Mesenchymal stem cell (in vitro differentiated cells and primary cell): ENCODE measurements at regions not wholly inside any gene's neighbourhood (a gene's known extent, or its start where the extent isn't known, plus 50 kb on each side); places are given as distances from the start of the nearest gene placed in this dataset.
"Not testable (repeated sequence)": the region's sequence is repeated elsewhere in the genome, so short reads cannot be mapped to it uniquely, and the experiment has no call there.

Experiments
- DNase-seq: peaks from one replicate; pipeline ENCODE4 v3.0.0-alpha.2; 2013
- H2AFZ ChIP-seq: one replicate; pipeline ENCODE4 v1.6.1; 2013; ENCODE audit warnings: low read depth, mild to moderate bottlenecking, control low read depth, inconsistent platforms, low read length, moderate library complexity
- H2AK5ac ChIP-seq: 2 replicates; pipeline ENCODE4 v1.6.1; 2013; ENCODE audit warnings: low read length, moderate library complexity, mild to moderate bottlenecking, inconsistent platforms; ENCODE audit not compliant: severe bottlenecking
- H2BK120ac ChIP-seq: one replicate; pipeline ENCODE4 v1.6.1; 2013; ENCODE audit warnings: low read depth, mild to moderate bottlenecking, inconsistent platforms, low read length, moderate library complexity
- H2BK12ac ChIP-seq, 2 experiments: one replicate each; pipeline ENCODE4 v1.6.1; 2013; ENCODE audit warnings: inconsistent platforms in 2 of 2, low read length in 2 of 2, mild to moderate bottlenecking in 2 of 2, moderate library complexity in 2 of 2, control low read depth in 1 of 2
- H2BK15ac ChIP-seq: one replicate; pipeline ENCODE4 v1.6.1; 2013; ENCODE audit warnings: mild to moderate bottlenecking, low read depth, inconsistent platforms; ENCODE audit not compliant: poor library complexity, severe bottlenecking
- H2BK5ac ChIP-seq: 2 replicates; pipeline ENCODE4 v1.6.1; 2013; ENCODE audit warnings: low read depth, mild to moderate bottlenecking, low read length, control low read depth, inconsistent platforms; ENCODE audit not compliant: poor library complexity, severe bottlenecking
- H3K14ac ChIP-seq, 2 experiments: one replicate each; pipeline ENCODE4 v1.6.1; 2013; ENCODE audit warnings: inconsistent platforms in 2 of 2, low read length in 2 of 2, control low read depth in 1 of 2, mild to moderate bottlenecking in 1 of 2, moderate library complexity in 1 of 2
- H3K18ac ChIP-seq, 2 experiments: one replicate each; pipeline ENCODE4 v1.6.1; 2013; ENCODE audit warnings: inconsistent platforms in 2 of 2, low read length in 2 of 2, control low read depth in 1 of 2, low read depth in 1 of 2, mild to moderate bottlenecking in 1 of 2
- H3K23ac ChIP-seq, 2 experiments: one replicate each; pipeline ENCODE4 v1.6.1; 2013; ENCODE audit warnings: inconsistent platforms in 2 of 2, low read length in 2 of 2, mild to moderate bottlenecking in 2 of 2, moderate library complexity in 2 of 2, control low read depth in 1 of 2
- H3K27ac ChIP-seq: 2 replicates; pipeline ENCODE4 v1.5.1; 2013; ENCODE audit warnings: mild to moderate bottlenecking, moderate library complexity, low read length, control low read depth, inconsistent platforms; ENCODE audit not compliant: poor library complexity, severe bottlenecking
- H3K27me3 ChIP-seq, 2 experiments: 2 replicates each; pipeline versions ENCODE4 v1.6.1 to v1.7.0; 2013; ENCODE audit warnings: low read length in 2 of 2, mild to moderate bottlenecking in 2 of 2, moderate library complexity in 2 of 2, control low read depth in 1 of 2, inconsistent platforms in 1 of 2; ENCODE audit not compliant: control insufficient read depth in 1 of 2, insufficient read depth in 1 of 2
- H3K36me3 ChIP-seq, 2 experiments: 2 replicates each; pipeline versions ENCODE4 v1.6.1 to v1.7.0; 2013; ENCODE audit warnings: low read length in 2 of 2, control low read depth in 1 of 2, inconsistent platforms in 1 of 2, low read depth in 1 of 2, mild to moderate bottlenecking in 1 of 2; ENCODE audit not compliant: insufficient read depth in 2 of 2, control insufficient read depth in 1 of 2
- H3K4ac ChIP-seq, 2 experiments: one replicate each; pipeline ENCODE4 v1.6.1; 2013; ENCODE audit warnings: inconsistent platforms in 2 of 2, low read length in 2 of 2, mild to moderate bottlenecking in 2 of 2, moderate library complexity in 2 of 2, control low read depth in 1 of 2, low read depth in 1 of 2
- H3K4me1 ChIP-seq: 2 replicates; pipeline ENCODE4 v1.6.1; 2013; ENCODE audit warnings: low read depth, low read length, control low read depth; ENCODE audit not compliant: control insufficient read depth, insufficient read depth
- H3K4me2 ChIP-seq: 2 replicates; pipeline ENCODE4 v1.6.1; 2013; ENCODE audit warnings: low read length, mild to moderate bottlenecking, inconsistent platforms; ENCODE audit not compliant: poor library complexity, severe bottlenecking
- H3K4me3 ChIP-seq, 2 experiments: 2 replicates each; pipeline versions ENCODE4 v1.5.1 to v1.7.0; 2013; ENCODE audit warnings: low read length in 2 of 2, mild to moderate bottlenecking in 2 of 2, control low read depth in 1 of 2, low read depth in 1 of 2; ENCODE audit not compliant: insufficient read depth in 1 of 2
- H3K79me1 ChIP-seq: replicated peaks from 2 replicates; pipeline ENCODE4 v1.6.1; 2013; ENCODE audit warnings: mild to moderate bottlenecking, control low read depth, low read length, inconsistent platforms; ENCODE audit not compliant: poor library complexity, severe bottlenecking
- H3K9ac ChIP-seq: 2 replicates; pipeline ENCODE4 v1.7.0; 2013; ENCODE audit warnings: mild to moderate bottlenecking, low read length, moderate library complexity
- H3K9me3 ChIP-seq: 2 replicates; pipeline ENCODE4 v1.7.0; 2013; ENCODE audit warnings: mild to moderate bottlenecking, low read length; ENCODE audit not compliant: control insufficient read depth
- H4K8ac ChIP-seq: one replicate; pipeline ENCODE4 v1.6.1; 2013; ENCODE audit warnings: inconsistent platforms, mild to moderate bottlenecking, low read length, moderate library complexity
- H4K91ac ChIP-seq: one replicate; pipeline ENCODE4 v1.6.1; 2013; ENCODE audit warnings: mild to moderate bottlenecking, low read length, inconsistent platforms
- WGBS: methylation state at CpG from one replicate; pipeline ENCODE4 v1.1.7; 2013; ENCODE audit warnings: mixed read lengths; 5-methylcytosine and 5-hydroxymethylcytosine counted together

GRCh38 chr21:26233297-26233696 lies 62.7 kb upstream of the APP start:
- H3K14ac ChIP-seq, H4K91ac ChIP-seq, H3K27me3 ChIP-seq, H3K4me1 ChIP-seq, H3K9ac ChIP-seq, H3K79me1 ChIP-seq, H2BK15ac ChIP-seq, H2BK12ac ChIP-seq, H2AFZ ChIP-seq, H3K36me3 ChIP-seq, H3K27ac ChIP-seq, H4K8ac ChIP-seq, H3K4me3 ChIP-seq, H2BK5ac ChIP-seq, H3K4ac ChIP-seq, H3K9me3 ChIP-seq, H3K18ac ChIP-seq, H2BK120ac ChIP-seq, H2AK5ac ChIP-seq, H3K4me2 ChIP-seq, DNase-seq, H3K23ac ChIP-seq: not testable (repeated sequence)
- WGBS, result no CpG with 5 or more reads among the region's 1 CpG

- not testable (repeated sequence) for H3K27me3 ChIP-seq, H3K14ac ChIP-seq, H2BK120ac ChIP-seq, DNase-seq, H3K79me1 ChIP-seq, H4K8ac ChIP-seq, H3K9ac ChIP-seq, H2AFZ ChIP-seq, H4K91ac ChIP-seq, H3K18ac ChIP-seq, H3K4me3 ChIP-seq, H2BK15ac ChIP-seq, H2BK12ac ChIP-seq, H3K4me1 ChIP-seq, H2AK5ac ChIP-seq, H3K4me2 ChIP-seq, H3K4ac ChIP-seq, H3K9me3 ChIP-seq, H3K27ac ChIP-seq, H3K36me3 ChIP-seq, H3K23ac ChIP-seq, H2BK5ac ChIP-seq
- 80% methylated on average over 8 of the region's 8 CpGs for WGBS
Observed at GRCh38 chr21:26232491-26232890, 61.9 kb upstream of the APP start.

GRCh38 chr21:26227130-26227529 lies 56.6 kb upstream of the APP start:
- no peaks in the 10 kb centered on the region for H3K79me1 ChIP-seq
- H3K9me3 ChIP-seq, result no peaks in the 10 kb centered on the region
- H2BK12ac ChIP-seq, result no peak overlapping the region
- no peak overlapping the region for H2AK5ac ChIP-seq
- no peaks in the 10 kb centered on the region for H3K27me3 ChIP-seq
- H3K4ac ChIP-seq, result no peak overlapping the region
- H4K8ac ChIP-seq, result no peak overlapping the region
- H3K4me3 ChIP-seq, result no peak overlapping the region
- no peak overlapping the region for H2BK5ac ChIP-seq
- H2BK120ac ChIP-seq, result no peak overlapping the region
- H2AFZ ChIP-seq, result no peak overlapping the region
- H3K23ac ChIP-seq, result no peak overlapping the region
- no peaks in the 10 kb centered on the region for H3K36me3 ChIP-seq
- H3K18ac ChIP-seq, result no peak overlapping the region
- no peak overlapping the region for H3K27ac ChIP-seq
- no peak overlapping the region for H3K4me2 ChIP-seq
- no peak overlapping the region for H3K14ac ChIP-seq
- WGBS, result no CpG with 5 or more reads among the region's 2 CpGs
- H3K4me1 ChIP-seq, result no peaks in the 10 kb centered on the region
- no peak overlapping the region for H3K9ac ChIP-seq
- no peak overlapping the region for H4K91ac ChIP-seq
- no peak overlapping the region for H2BK15ac ChIP-seq
- no peak for DNase-seq

GRCh38 chr21:26226724-26227123 lies 56.2 kb upstream of the APP start:
- Histone ChIP-seq H3K4me3 (no peak overlapping the region), H2BK5ac (no peak overlapping the region), H3K27me3 (no peaks in the 10 kb centered on the region), H3K4me2 (no peak overlapping the region), H4K8ac (no peak overlapping the region), H3K14ac (no peak overlapping the region), H3K79me1 (no peaks in the 10 kb centered on the region), H4K91ac (no peak overlapping the region), H3K27ac (no peak overlapping the region), H3K9me3 (no peaks in the 10 kb centered on the region), H3K36me3 (no peaks in the 10 kb centered on the region), H2BK120ac (no peak overlapping the region), H3K4me1 (no peaks in the 10 kb centered on the region), H3K4ac (no peak overlapping the region), H2BK15ac (no peak overlapping the region), H3K9ac (no peak overlapping the region), H2AFZ (no peak overlapping the region), H3K23ac (no peak overlapping the region), H2BK12ac (no peak overlapping the region), H3K18ac (no peak overlapping the region), H2AK5ac (no peak overlapping the region)
- DNase-seq, result no peak
- 100% methylated on average over 1 of the region's 1 CpG for WGBS
